GM21619 (cell line): ENCODE measurements at regions not wholly inside any gene's neighbourhood (a gene's known extent, or its start where the extent isn't known, plus 50 kb on each side); places are given as distances from the start of the nearest gene placed in this dataset.

Experiments used
- ATAC-seq: cut with Tn5 transposase; IDR thresholded peaks from one replicate; pipeline ENCODE4 v1.9.1; 2021; ENCODE audit not compliant: unreplicated experiment

DNA sequence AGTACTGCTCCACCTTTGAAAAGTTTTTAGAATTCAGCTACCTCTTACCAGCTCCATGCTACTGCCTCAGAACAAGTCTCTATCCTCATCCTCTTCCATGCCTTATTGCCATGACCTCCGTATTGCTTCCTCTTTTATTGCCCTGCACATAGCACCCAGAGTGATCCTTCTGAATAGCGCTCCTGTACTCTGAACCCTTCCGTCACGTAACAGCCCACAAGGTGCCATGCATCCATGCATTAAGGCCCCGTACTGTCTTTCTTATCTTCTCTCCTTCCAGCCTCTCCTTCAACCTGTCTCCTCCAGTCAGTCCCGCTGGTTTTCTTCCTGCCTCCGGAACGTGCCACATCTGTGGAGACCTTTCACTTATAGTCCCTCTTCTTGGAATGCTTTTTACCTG, 273.3 kb upstream of the SEMA6A start:
- ATAC-seq, result no peak

DNA sequence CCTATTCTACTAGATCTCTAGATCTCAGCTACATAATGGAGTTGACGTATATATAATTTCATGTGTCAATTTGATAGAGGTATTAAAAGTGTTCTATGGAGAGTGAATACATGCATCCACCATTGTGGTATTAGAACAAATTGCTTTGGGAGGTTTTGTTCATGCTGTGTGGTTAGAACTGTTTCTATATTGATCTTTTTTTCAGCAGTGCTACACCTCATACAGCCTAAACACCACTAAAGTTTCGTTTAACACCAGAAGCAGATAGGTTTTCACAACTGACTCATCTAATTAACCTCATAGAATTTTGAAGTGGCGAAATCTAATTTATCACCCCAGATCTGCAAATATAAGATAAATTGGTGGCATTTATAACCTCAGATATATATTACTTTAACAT, 269.4 kb upstream of the SEMA6A start:
- no peak for ATAC-seq

DNA sequence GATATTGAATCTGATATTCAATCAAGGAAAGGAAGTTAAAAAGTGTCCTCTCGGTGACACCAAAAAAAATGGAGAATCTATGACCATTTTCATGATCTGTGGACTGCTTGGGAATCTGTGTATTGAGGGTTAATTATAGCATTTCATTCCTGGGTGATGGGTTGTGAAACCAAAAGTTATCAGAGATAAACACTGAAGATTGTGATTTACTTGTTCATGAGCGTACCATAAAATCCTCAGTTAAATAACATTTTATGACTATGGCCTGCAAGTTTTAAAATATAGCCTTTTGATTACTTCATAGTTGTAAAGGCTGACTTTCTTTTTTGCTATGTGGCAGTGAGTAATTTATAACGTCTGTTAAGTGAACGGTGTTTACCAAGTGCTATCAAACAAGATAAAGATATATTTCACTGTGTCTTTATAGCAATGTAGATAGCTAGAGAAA, 267.9 kb upstream of the SEMA6A start:
- ATAC-seq, result no peak

DNA sequence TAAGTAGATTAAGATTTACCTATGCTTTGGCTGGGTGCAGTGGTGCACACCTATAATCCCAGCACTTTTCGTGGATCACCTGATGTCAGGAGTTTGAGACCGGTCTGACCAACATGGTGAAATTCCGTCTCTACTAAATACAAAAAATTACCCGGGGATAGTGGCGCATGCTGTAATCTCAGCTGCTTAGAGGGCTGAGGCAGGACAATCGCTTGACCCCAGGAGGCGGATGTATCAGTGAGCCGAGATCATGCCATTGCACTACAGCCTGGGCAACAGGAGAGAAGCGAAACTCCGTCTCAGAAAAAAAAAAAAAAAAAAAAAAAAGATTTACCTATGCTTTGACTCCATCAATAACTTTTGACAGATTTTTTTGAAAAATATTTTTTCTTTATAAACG, 267.1 kb upstream of the SEMA6A start:
- ATAC-seq, result no peak

DNA sequence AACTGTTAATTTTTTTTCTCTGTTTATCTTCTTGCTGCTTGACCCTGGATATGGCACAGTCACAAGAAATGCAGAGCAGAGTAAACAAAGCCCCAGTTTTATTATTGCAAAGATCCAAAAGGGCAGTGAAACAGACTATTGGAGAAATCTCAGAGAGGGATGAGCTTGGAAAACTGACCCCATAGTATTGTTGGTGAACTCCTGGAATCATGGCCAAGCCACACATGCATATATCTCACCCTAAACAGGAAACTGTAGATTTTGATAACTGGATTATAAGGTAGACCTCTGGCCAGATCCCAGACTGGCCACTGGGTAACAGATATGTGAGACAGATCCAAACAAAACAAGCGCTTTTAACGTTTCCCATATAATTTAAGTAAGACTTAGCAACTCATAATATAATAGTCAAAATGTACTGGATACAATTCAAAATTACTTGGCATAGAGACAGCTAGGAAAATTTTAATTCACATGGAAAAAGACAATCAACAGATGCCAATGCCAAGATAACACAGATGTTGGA, 263.5 kb upstream of the SEMA6A start:
- no peak for ATAC-seq

DNA sequence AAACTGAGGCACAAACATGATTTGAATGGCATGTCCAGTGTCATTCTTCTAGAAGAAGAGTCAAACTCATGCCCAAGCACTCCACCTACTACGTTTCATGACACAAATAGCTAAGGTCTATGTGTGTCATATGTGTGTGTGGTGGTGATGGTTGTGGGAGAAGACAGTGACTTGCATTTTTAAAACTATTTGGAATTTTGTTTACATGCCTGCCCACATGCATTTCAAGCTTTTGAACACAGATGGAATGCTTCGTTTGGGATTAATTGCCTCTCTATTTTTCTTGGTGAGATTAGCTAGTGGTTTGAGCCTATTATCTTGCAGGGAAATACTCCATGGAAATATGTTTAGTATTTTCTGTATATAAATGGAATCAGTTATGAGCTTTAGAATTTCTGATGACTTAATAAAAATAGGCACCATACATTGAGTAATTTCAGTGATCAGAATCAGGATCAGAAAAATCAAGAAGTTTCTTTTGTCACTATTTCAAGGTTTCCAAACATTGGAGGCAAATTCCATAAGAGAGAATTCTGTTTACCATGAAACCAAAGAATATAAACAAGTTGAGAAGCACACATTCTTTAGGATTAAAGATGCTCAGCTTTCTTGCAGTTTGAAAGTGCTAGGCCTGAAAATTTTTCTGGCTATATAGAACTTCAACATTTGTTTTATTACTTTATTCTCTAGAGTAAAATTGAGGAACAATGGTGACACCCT, 260.3 kb upstream of the SEMA6A start:
- ATAC-seq, result no peak

DNA sequence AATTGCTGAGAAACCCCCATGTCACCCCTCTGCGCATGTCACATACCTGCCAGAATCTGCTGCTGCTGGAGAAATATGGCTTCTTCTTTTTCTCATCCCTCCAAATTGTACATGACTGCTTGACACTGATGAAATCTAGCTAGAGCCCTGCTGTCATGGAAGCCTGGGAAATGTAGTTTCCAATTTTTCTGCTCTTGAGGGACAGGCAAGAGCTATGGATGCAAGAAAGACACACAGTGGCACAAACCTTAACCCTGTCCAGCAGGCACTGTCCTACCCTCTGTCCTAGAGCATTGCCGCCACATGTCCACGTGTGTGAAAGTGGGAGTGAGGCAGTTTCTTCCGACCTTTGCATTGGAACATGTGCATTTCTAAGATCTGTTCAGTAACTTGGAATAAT, 255.5 kb upstream of the SEMA6A start:
- ATAC-seq, result no peak

DNA sequence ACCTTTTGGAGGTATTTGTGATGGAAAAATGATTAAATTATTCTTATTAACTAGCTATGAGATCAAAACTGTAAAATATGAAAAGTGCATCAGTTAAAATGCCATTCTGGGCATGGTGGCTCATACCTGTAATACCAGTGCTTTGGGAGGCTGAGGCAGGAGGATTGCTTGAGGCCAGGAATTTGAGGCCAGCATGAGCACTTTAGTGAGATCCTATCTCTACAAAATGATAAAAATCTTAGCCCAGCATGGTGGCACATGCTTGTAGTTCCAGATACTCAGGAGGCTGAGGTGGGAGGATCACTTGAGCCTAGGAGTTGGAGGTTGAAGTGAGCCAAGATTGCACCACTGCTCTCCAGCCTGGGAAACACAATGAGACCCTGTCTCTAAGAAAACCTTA, 252.5 kb upstream of the SEMA6A start:
- ATAC-seq, result no peak

DNA sequence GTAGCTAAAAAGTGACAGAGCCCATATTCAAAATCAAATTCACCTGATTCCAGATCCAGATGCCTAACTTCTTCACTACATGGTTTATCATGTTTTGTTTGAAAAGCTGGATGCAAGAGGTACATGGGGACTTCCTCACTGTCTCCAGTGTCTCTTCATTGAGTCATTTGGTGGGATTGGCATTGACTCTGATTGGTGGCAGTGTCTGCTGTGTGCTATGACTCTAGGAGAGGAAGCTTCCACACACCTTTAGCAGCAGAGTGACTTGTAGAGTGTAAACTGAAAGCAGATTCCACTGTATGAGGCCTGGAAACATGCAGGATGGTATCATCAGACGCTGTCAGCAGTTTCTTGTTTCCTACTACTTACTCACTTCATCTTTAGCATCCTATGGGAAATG, 250.9 kb upstream of the SEMA6A start:
- no peak for ATAC-seq

DNA sequence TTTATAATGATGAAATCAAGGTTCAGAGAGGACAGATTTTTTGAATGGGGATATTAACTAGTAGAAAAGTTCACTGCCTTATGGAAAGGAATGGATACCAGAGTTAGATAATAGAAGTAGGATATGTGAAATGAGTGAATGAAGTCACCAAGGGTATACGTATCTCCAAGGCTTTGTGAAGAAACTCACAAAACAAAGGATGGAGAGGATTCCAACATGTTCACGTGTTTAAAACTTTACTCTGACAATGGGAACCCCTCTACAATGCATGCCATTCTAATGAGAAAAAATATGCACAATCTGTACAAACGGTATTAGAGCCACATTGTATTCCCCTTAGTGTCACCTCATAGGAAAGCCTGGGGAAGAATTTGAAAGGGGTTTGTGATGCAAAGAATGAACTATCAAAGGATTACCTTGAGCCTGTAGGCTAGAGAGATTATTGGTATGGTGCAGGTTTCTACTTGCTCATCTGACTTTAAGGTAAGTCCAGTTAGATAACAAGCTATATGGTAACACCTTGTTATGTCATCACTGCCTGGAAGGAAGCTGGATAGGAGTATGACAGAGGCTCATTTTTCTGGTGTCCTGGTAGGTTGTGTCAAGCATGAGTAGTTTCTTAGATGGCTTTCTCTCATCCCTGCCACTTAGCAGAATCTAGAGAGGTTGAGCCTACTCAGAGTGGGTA, 250.3 kb upstream of the SEMA6A start:
- no peak for ATAC-seq

DNA sequence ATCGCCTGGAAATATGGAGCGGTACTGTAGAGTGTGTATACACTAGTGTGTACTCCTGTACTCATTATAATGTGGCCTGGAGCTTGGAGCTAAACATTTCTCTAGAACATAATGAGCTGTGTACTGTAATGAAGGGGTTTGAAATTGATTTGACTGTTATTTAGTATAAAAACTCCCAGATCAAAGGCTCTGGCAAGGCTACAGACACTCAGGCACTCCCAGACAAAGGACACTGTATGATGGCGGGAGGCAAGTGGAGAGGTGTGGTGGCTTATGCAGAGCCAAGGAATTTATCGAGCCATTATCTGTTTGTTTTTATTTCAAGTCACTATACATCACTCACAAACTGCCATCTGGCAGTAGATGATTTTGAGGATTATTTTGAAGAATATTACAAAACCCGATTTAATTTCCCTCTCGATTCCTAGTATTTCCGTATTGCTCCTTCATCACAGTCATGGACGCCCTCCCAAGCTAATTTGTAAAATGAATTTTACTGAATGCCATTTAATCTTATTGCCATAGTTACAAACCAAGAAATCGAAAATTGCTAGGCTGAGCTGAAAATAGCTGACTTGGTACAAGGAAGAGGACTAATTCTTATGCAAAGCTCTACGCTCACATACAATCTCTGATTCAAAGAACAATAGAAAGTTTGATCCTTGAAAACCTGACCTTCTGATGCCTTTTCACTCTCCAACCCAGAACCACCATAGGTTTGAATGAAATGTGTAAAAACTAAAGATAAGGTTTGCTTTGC, 240.2 kb upstream of the SEMA6A start:
- no peak for ATAC-seq

DNA sequence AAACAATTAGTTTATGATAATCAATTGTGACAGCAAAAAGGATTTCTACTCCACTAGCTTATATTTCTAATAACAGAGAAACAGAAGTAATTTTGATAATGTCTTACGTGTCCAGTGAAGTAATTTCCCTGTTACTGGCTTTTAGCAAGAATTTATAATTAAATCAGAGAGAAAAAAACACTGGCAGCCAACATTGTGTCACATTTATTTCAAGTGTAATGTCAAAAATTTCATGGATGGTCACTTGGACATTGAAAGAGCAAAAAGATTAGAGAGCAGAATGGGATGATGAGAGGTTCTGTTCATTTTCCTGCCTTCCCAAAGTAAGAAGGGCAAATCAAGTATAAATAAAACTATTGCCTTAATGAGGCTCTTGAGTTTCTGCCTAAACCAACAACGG, 239.3 kb upstream of the SEMA6A start:
- ATAC-seq, result no peak

DNA sequence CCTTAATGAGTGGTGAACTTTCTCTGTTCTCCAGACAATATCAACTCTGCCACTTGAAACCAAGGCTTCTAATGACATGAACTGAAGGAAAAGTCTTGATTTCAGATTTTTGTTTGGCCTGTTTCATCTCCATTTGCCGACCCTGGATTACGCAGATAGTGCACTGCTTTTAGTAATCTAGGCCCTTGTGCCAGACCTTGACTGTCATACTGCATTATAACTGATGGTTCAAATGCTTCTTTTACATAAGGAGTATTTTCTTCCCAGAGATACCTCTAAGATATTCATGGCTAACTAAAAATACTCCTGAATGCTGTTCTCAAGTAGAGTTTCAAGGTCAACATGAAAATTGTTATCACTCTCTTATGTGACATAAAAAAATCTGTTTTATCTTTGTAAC, 238.7 kb upstream of the SEMA6A start:
- ATAC-seq, result no peak

DNA sequence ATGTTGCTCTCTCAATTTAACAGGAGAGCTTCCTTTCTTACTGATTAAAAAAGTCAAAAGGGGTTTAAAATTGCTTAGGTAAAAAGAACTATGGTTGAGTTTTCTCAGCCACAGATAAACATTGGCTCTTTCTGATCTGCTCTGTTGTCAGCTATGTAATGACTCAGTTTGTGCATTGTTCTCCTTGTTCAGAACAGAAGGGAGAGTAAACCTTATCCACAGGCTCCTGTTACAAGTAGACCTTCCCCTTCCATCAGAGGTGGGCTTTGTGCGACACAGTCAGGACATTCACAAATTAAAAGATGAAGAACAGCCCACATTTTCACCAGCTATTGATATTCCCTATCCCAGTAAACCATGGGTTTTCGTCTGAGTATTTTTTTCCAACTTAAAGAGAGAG, 236.3 kb upstream of the SEMA6A start:
- no peak for ATAC-seq

DNA sequence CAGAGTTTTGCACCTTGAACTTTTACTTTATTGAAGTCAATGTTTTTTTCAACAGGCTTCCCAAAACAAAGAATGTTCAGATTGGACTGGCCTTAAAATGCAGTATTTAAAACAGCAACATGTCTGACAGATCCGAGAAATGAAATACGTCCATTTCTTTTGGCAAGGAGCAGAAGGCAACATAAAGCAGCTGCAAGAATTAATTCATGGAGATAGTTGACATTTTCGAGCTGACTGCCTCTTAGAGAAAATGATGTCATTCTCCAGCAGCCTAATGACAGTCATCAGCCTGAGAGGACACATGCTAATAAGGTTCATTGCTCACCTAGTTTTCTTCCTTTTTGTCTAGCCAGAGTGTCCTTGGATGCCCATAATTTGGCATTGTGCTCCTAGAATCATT, 232.2 kb upstream of the SEMA6A start:
- no peak for ATAC-seq

DNA sequence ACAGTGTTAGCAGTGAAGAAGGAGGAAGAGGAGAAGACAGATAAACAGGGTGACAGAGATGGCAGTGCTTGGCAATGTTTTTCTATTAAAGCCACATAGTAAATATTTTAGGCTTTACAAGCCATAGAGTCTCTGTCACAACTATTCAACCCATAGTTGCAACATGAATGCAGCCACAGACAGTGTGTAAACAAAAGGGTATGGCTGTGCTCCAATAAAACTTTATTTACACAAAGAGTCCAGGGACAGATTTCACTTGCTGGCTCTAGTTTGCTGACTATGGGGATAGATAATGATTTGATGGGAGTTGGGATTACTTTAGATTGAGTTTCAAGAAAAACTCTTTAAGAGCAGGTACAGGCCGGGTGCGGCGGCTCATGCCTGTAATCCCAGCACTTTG, 224.8 kb upstream of the SEMA6A start:
- no peak for ATAC-seq

DNA sequence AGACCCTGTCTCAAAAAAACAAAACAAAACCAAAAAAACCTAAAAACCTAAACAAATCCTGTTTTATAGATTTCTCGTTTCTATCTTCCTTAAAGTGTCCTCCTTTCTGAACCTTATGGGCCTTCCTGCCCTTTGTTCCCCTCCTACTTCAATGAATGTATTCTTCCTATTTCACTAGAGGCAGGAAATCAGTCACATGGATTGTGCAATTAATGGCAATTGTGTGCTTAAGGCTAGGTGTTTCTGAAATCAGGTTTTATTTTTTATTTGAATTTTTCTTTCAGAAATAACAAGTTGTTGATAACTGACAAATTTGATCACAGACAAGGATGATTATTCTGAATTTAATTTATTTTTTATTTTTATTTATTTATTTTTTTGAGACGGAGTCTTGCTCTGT, 220.6 kb upstream of the SEMA6A start:
- ATAC-seq, result no peak

DNA sequence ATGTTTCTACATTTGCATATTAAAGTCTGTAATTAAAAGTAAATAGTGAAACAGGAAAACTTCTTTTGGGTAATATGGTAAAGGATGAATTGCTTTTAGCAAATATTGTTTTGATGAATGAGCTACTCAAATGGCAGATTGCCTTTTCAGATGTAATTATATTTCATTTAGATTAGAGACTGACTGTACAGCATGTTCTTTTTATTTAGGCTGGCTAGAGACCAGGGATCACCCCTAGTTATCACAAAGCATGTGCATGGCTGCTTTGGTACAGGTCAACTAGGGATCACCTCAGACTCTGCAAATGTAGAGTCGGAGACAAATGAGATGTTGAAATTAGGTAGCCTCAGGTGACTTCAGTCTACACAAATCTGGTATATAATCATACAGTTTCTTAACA, 214.9 kb upstream of the SEMA6A start:
- no peak for ATAC-seq

DNA sequence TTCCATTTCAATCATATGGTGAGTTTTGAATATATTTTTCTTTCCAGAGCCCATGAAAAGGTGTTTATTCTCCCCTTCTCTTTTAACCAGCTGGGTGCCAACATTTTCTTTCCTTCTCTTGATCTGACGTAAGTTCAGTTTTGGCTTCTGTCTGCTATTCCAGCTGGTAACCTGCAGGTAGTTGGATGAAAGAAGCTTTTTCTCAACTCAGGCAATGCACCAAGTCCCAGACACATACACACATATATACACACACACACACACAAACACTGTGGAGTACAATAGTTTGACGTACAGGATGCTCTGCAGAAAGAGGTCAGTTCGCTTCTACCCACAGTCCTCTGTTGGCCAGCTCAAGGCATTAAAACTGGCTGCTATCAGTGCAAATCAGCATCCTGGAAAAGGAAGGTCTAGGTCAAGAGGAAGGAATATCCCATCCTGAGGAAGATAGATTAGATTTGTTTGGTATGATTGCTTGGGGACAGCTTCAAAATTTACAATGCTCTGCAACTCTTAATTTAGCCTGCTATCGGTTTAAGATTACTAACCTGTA, 214.3 kb upstream of the SEMA6A start:
- ATAC-seq, result no peak

DNA sequence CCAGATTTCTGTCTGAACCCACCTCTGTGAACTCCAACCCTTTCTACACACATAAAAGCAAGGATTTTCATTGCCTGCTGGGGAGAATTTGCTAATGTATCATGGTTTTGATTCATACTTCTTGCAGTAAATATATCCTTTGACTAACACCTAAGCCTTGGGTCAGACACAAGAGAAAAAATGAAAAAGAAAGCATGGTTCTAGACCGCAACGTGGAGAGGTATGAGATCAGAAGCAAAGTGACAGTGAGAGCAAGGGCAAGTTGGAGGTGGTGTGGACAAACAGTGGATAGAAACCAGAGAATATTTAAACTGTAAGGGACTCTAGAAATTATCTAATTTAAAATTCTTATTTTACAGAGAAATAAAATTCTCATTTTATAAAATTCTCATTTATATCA, 212.9 kb upstream of the SEMA6A start:
- no peak for ATAC-seq

DNA sequence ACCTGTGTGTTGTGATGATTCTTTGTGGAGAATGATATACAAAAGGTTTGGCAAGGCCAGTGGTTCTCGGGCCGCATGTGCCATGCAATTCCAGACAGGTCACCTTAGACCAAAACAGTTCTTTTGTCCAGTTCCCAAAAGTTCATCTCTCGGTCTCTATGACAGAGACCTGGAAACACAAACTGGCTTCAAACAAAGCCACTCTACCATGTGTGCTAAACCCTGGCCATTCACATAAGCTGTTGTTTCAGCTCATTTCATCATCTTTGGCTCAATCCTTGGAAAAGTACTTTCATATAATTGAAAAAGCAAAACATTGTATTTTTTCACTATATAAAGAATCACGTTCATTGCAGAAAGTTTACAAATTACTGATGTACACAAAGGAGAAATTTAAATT, 210.5 kb upstream of the SEMA6A start:
- no peak for ATAC-seq

DNA sequence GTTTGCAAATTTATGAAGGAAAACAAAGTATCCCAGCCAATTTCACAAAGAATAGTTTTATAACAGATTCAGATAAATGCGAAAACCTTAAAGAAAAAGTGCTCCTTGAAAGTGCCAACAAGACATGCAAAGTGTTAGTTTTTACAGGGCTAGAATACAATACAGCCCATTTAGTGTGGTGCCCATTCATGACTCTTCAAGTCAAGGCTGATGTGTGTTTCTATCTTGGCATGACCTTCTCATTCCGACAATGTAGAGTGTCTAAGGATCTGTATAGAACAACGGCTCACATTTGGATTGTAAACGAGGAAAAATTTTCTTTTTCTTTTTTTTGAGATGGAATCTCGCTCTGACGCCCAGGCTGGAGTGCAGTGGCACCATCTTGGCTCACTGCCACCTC, 205.2 kb upstream of the SEMA6A start:
- ATAC-seq, result no peak
